Heart right ventricle (tissue), 16 donors: ENCODE measurements at regions not wholly inside any gene's neighbourhood (a gene's known extent, or its start where the extent isn't known, plus 50 kb on each side); places are given as distances from the start of the nearest gene placed in this dataset.

Source experiments
- ATAC-seq, 8 donors: fragments of 200-7000 bp; cut with Tn5 transposase; one replicate each; pipeline ENCODE4 v1.9.1; 2020; ENCODE audit warnings: mild to moderate bottlenecking in 8 of 8, moderate library complexity in 8 of 8, moderate number of reproducible peaks in 1 of 8
- DNase-seq, 2 donors: peaks; one replicate each; pipeline ENCODE4 v3.0.0-alpha.2; 2020
- H3K27ac ChIP-seq, 10 donors: fragments of 200-600 bp; sonication (generic) in 2 of 10; one replicate each; pipeline versions ENCODE4 v1.5.0 to v1.8.0; 2020 to 2022; ENCODE audit warnings: mild to moderate bottlenecking in 3 of 10
- H3K27me3 ChIP-seq, 7 donors: fragments of 200-600 bp; one replicate each; pipeline ENCODE4 v1.8.0; 2021 to 2022; ENCODE audit warnings: mild to moderate bottlenecking in 2 of 7
- H3K36me3 ChIP-seq, 9 donors: fragments of 200-600 bp; sonication (generic) in 1 of 9; one replicate each; pipeline versions ENCODE4 v1.5.0 to v1.8.0; 2020 to 2022; ENCODE audit warnings: mild to moderate bottlenecking in 2 of 9
- H3K4me1 ChIP-seq, 9 donors: fragments of 200-600 bp; sonication (generic) in 1 of 9; one replicate each; pipeline versions ENCODE4 v1.5.0 to v1.8.0; 2020 to 2022; ENCODE audit warnings: mild to moderate bottlenecking in 4 of 9
- H3K4me3 ChIP-seq, 10 donors: fragments of 200-600 bp; sonication (generic) in 2 of 10; one replicate each; pipeline versions ENCODE4 v1.5.0 to v1.8.0; 2020 to 2022; ENCODE audit warnings: mild to moderate bottlenecking in 7 of 10, moderate library complexity in 2 of 10
- H3K9me3 ChIP-seq, 11 donors: fragments of 200-600 bp in 10 of 11; sonication (generic) in 2 of 11; one replicate each; pipeline versions ENCODE4 v1.5.0 to v1.8.0; 2013 to 2022; ENCODE audit warnings: mild to moderate bottlenecking in 2 of 11, control low read depth in 1 of 11, moderate library complexity in 1 of 11
- CTCF ChIP-seq, 9 donors: fragments of 200-600 bp; sonication (generic) in 2 of 9; IDR thresholded peaks; one replicate each; pipeline versions ENCODE4 v1.5.0 to v1.8.0; 2021 to 2022; ENCODE audit warnings: antibody characterized with exemption in 9 of 9, mild to moderate bottlenecking in 5 of 9, moderate library complexity in 1 of 9
- WGBS, 2 donors: extraction: QIAGEN DNeasy Blood & Tissue Kit; methylation state at CpG; one replicate each; pipeline ENCODE4 v1.1.7; 2013; ENCODE audit warnings: inconsistent platforms in 1 of 2; 5-methylcytosine and 5-hydroxymethylcytosine counted together
- intact Hi-C, 10 donors: fragments of 100-400 bp; cut with DNase I; formaldehyde crosslinking; loops; one replicate each; pipeline versions ENCODE4 v1.11.1 to v1.14.2; 2022
- donor health status: Arrhythmogenic right ventricular cardiomyopathy.
- donor health status: ischemic (EF 13 %, LVEDD 7.1; RV severe dilation, severe dysfunction).
- donor health status: healthy with polysubstance abuse.
- donor health status: DM: no; HTN: yes; CAD: no.
- donor health status: DM: no; HTN: no; CAD: no.
- donor health status: ischemic (EF 25% LVEDD 6.9; RV normal size, moderate dysfunction).
- donor health status: ischemic (EF 25% LVEDD 5.7; RV mildly dilated, moderate dysfunction).
- donor health status: healthy.
- donor health status: DM: yes; HTN: yes; CAD: no.
- donor health status: Ischemic cardiomyopathy.
- donor health status: ischemic (EF 35%, LVEDD 5.7; RV mildly dilated, moderate dysfunction).
- donor health status: nonischemic (EF 11% LVEDD 7.7; RV severe dilation, severe dysfunction).
- donor health status: DM: yes; HTN: yes; CAD: no.
- donor health status: PGD.
- donor health status: ischemic (EF 29% LVEDD 5.4; RV normal size, mild dysfunction).
- donor health status: nonischemic (EF 23%, LVEDD 6.1; RV moderate dilation, normal function).

GRCh38 chr11:13073119-13073981 is 64.2 kb downstream of the RASSF10 start:
- 86 to 90% methylated on average over 13 of the region's 13 CpGs for WGBS, 2 donors
- intact Hi-C loops = no loop called here
- peaks cover 0 to 28% (median 9%) of the 10 kb centered on the region in 7 donors for H3K27me3 ChIP-seq
- H3K4me3 ChIP-seq = no peak overlapping the region
- TF ChIP-seq CTCF (IDR thresholded peaks at IDR 0.05) = no peak
- no peaks in the 10 kb centered on the region for H3K9me3 ChIP-seq
- DNase-seq (no peak), ATAC-seq (no peak)
- H3K36me3 ChIP-seq = no peaks in the 10 kb centered on the region
- no peak overlapping the region for H3K27ac ChIP-seq
- no peaks in the 10 kb centered on the region for H3K4me1 ChIP-seq

- ATAC-seq (no peak), DNase-seq (no peak)
- Histone ChIP-seq H3K9me3 (no peaks in the 10 kb centered on the region), H3K27ac (no peak overlapping the region), H3K4me1 (no peaks in the 10 kb centered on the region), H3K4me3 (no peak overlapping the region), H3K27me3 (peaks cover 0 to 38% (median 13%) of the 10 kb centered on the region in 7 donors), H3K36me3 (no peaks in the 10 kb centered on the region)
- intact Hi-C loops = no loop called here
- 81 to 82% methylated on average over 6 of the region's 6 CpGs for WGBS, 2 donors
- no peak for TF ChIP-seq CTCF (IDR thresholded peaks at IDR 0.05)
These were observed 65.8 kb downstream of the RASSF10 start for GRCh38 chr11:13074714-13075464.

GRCh38 chr11:13076961-13077360 is 67.8 kb downstream of the RASSF10 start:
- no peak for TF ChIP-seq CTCF (IDR thresholded peaks at IDR 0.05)
- intact Hi-C loops = no loop called here
- no peak overlapping the region for H3K27ac ChIP-seq
- peaks cover 0 to 51% (median 13%) of the 10 kb centered on the region in 7 donors for H3K27me3 ChIP-seq
- 87 to 88% methylated on average over 2 of the region's 2 CpGs for WGBS, 2 donors
- H3K4me3 ChIP-seq = no peak overlapping the region
- DNase-seq (no peak), ATAC-seq (no peak)
- no peaks in the 10 kb centered on the region for H3K9me3 ChIP-seq
- H3K4me1 ChIP-seq = no peaks in the 10 kb centered on the region
- H3K36me3 ChIP-seq = no peaks in the 10 kb centered on the region

GRCh38 chr11:13080861-13081260 is 71.7 kb downstream of the RASSF10 start:
- Histone ChIP-seq H3K27ac (no peak overlapping the region), H3K4me1 (no peaks in the 10 kb centered on the region), H3K36me3 (no peaks in the 10 kb centered on the region), H3K9me3 (no peaks in the 10 kb centered on the region), H3K27me3 (peaks cover 0 to 53% (median 13%) of the 10 kb centered on the region in 7 donors), H3K4me3 (no peak overlapping the region)
- ATAC-seq (no peak), DNase-seq (no peak)
- WGBS, 2 donors = 74 to 75% methylated on average over 8 of the region's 8 CpGs
- intact Hi-C loops = loop anchor here in 1 of 10 donors (1.0 kb wide), 1 partner anchor 29 kb away; no protein-coding TSS in a partner anchor
- TF ChIP-seq CTCF (IDR thresholded peaks at IDR 0.05) = no peak
